Astrocyte (in vitro differentiated cells and primary cell): ENCODE measurements at regions not wholly inside any gene's neighbourhood (a gene's known extent, or its start where the extent isn't known, plus 50 kb on each side); places are given as distances from the start of the nearest gene placed in this dataset.

ENCODE experiments used
- DNase-seq: peaks from one replicate; pipeline ENCODE4 v3.0.0-alpha.2; 2010; ENCODE audit warnings: low read depth
- FAIRE-seq: peaks from 2 replicates; lab custom pipeline; 2011; peaks lifted over from hg19 to GRCh38; lab: Jason Lieb, UNC
- H2AFZ ChIP-seq: 2 replicates; pipeline ENCODE4 v1.6.0; 2012; ENCODE audit warnings: low read depth, low read length, inconsistent platforms
- H3K27ac ChIP-seq: 2 replicates; pipeline ENCODE4 v1.5.1; 2011; ENCODE audit warnings: low read depth, low read length, inconsistent platforms
- H3K27me3 ChIP-seq: 2 replicates; pipeline ENCODE4 v1.6.0; 2011; ENCODE audit warnings: low read length, inconsistent platforms; ENCODE audit not compliant: insufficient read depth
- H3K36me3 ChIP-seq: 2 replicates; pipeline ENCODE4 v1.5.1; 2011; ENCODE audit warnings: low read length, inconsistent platforms; ENCODE audit not compliant: insufficient read depth
- H3K4me1 ChIP-seq: 2 replicates; pipeline ENCODE4 v1.5.1; 2011; ENCODE audit warnings: low read length, inconsistent platforms; ENCODE audit not compliant: insufficient read depth
- H3K4me2 ChIP-seq: 2 replicates; pipeline ENCODE4 v1.6.0; 2012; ENCODE audit warnings: low read length, inconsistent platforms
- H3K4me3 ChIP-seq: 2 replicates; pipeline ENCODE4 v1.5.1; 2011; ENCODE audit warnings: low read depth, mild to moderate bottlenecking, low read length, inconsistent platforms; ENCODE audit not compliant: insufficient read depth
- H3K79me2 ChIP-seq: 2 replicates; pipeline ENCODE4 v1.6.0; 2012; ENCODE audit warnings: mild to moderate bottlenecking, low read length, inconsistent platforms; ENCODE audit not compliant: insufficient read depth
- H3K9ac ChIP-seq: 2 replicates; pipeline ENCODE4 v1.6.0; 2012; ENCODE audit warnings: mild to moderate bottlenecking, low read length, inconsistent platforms
- H3K9me3 ChIP-seq: 2 replicates; pipeline ENCODE4 v1.5.1; 2012; ENCODE audit warnings: low read depth, mild to moderate bottlenecking, low read length, inconsistent platforms; ENCODE audit not compliant: insufficient read depth
- H4K20me1 ChIP-seq: 2 replicates; pipeline ENCODE4 v1.6.0; 2012; ENCODE audit warnings: low read length, inconsistent platforms; ENCODE audit not compliant: insufficient read depth
- H3K27ac Mint-ChIP-seq: one replicate; pipeline ENCODE4 v1.8.0; 2021; ENCODE audit warnings: mild to moderate bottlenecking, mixed read lengths; ENCODE audit not compliant: unreplicated experiment
- H3K27me3 Mint-ChIP-seq: one replicate; pipeline ENCODE4 v1.8.0; 2021; ENCODE audit warnings: low read depth, mixed read lengths; ENCODE audit not compliant: unreplicated experiment
- H3K36me3 Mint-ChIP-seq: one replicate; pipeline ENCODE4 v1.8.0; 2021; ENCODE audit warnings: low read depth, mixed read lengths; ENCODE audit not compliant: unreplicated experiment
- H3K4me1 Mint-ChIP-seq: one replicate; pipeline ENCODE4 v1.8.0; 2021; ENCODE audit warnings: low read depth, mixed read lengths; ENCODE audit not compliant: unreplicated experiment
- H3K4me3 Mint-ChIP-seq: one replicate; pipeline ENCODE4 v1.8.0; 2021; ENCODE audit warnings: mild to moderate bottlenecking, moderate library complexity, mixed read lengths; ENCODE audit not compliant: unreplicated experiment
- H3K9me3 Mint-ChIP-seq: one replicate; pipeline ENCODE4 v1.8.0; 2021; ENCODE audit warnings: mild to moderate bottlenecking, mixed read lengths; ENCODE audit not compliant: unreplicated experiment
- CTCF ChIP-seq: IDR thresholded peaks from 2 replicates; pipeline ENCODE4 v1.5.1; 2011; ENCODE audit warnings: low read depth, mild to moderate bottlenecking, inconsistent platforms, low read length, moderate library complexity; ENCODE audit not compliant: insufficient read depth
- EZH2 ChIP-seq: IDR thresholded peaks from 2 replicates; pipeline ENCODE4 v1.6.1; 2012; ENCODE audit warnings: mild to moderate bottlenecking, low read length, inconsistent platforms; ENCODE audit not compliant: insufficient read depth

DNA sequence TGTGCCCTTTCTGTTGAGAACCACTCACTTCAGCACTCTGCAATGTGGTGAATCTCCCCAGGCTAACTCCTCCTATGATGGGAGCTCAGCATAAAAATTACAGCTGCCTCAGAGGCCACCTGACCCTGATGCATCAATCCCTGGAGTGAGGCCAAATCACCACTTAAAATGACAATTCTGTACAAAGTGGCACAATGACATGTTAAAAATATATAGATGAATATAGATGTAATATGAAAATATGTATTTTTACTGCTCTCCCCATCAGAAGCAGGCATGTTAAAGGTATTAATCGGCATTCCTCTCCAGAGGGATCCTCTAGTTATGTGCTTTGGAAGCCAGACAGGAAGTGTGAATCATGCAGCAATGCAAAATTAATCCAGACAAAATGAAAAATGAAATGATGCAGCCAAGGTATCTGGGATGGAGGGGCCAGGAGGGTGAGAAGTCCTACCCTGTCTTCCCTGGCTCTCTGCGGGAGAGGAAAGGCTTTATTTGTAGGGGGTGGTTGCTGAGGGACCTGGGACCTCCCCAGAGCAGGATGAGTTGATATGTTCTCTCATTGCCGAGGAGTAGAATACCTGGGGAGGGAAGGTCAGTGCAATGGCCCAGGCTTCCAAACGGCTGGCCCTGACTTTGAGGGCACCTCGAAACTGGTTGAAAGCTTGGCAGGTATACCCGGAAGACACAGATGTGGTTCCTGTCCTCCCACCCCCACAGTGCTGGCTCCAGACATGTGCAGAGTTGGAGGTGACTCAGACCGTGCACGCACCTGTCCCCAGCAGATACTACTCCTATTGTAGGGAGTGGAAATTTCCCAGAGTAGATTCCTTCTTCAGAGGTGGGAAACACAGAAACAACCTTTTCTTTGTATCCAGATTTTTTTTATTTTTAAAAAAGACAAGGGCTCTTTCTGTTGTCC lies 347.9 kb upstream of the NCAM1 start:
- Histone ChIP-seq H3K36me3 (no peaks in the 10 kb centered on the region), H3K27ac (peak overlapping the region; percentile 59), H3K4me1 (peaks cover 29% of the 10 kb centered on the region), H3K4me3 (no peak overlapping the region), H3K27me3 (no peaks in the 10 kb centered on the region), H3K79me2 (no peaks in the 10 kb centered on the region), H4K20me1 (no peaks in the 10 kb centered on the region), H2AFZ (no peak overlapping the region), H3K9me3 (no peaks in the 10 kb centered on the region), H3K9ac (no peak overlapping the region), H3K4me2 (peak overlapping the region; percentile 69)
- H3K4me1 Mint-ChIP-seq = peaks cover 25% of the 10 kb centered on the region
- peaks cover 6% of the 10 kb centered on the region for H3K27me3 Mint-ChIP-seq
- TF ChIP-seq EZH2 (no peak), CTCF (no peak)
- peaks cover 2% of the 10 kb centered on the region for H3K36me3 Mint-ChIP-seq
- FAIRE-seq = peak; percentile 45
- peak overlapping the region; percentile 7 for H3K4me3 Mint-ChIP-seq
- H3K9me3 Mint-ChIP-seq = peaks cover 4% of the 10 kb centered on the region
- DNase-seq = peak; percentile 80
- peak overlapping the region; percentile 63 for H3K27ac Mint-ChIP-seq

- Histone ChIP-seq H3K4me2 (no peak overlapping the region), H3K27me3 (no peaks in the 10 kb centered on the region), H3K9ac (no peak overlapping the region), H3K4me3 (no peak overlapping the region), H3K4me1 (peaks cover 29% of the 10 kb centered on the region), H3K36me3 (no peaks in the 10 kb centered on the region), H2AFZ (no peak overlapping the region), H3K9me3 (no peaks in the 10 kb centered on the region), H3K27ac (no peak overlapping the region), H3K79me2 (no peaks in the 10 kb centered on the region), H4K20me1 (no peaks in the 10 kb centered on the region)
- FAIRE-seq = no peak
- Mint-ChIP-seq H3K9me3 (peaks cover 2% of the 10 kb centered on the region), H3K27ac (peak overlapping the region; percentile 26), H3K4me1 (peaks cover 25% of the 10 kb centered on the region), H3K4me3 (no peak overlapping the region), H3K27me3 (no peaks in the 10 kb centered on the region), H3K36me3 (peaks cover 2% of the 10 kb centered on the region)
- TF ChIP-seq EZH2 (no peak), CTCF (no peak)
- DNase-seq = no peak
These were observed 346.6 kb upstream of the NCAM1 start for GRCh38 chr11:112614605-112615004.

- Histone ChIP-seq H3K4me2 (no peak overlapping the region), H3K36me3 (no peaks in the 10 kb centered on the region), H3K9me3 (no peaks in the 10 kb centered on the region), H3K79me2 (no peaks in the 10 kb centered on the region), H4K20me1 (no peaks in the 10 kb centered on the region), H3K27me3 (no peaks in the 10 kb centered on the region), H3K4me1 (peaks cover 29% of the 10 kb centered on the region), H3K4me3 (no peak overlapping the region), H3K9ac (no peak overlapping the region), H3K27ac (no peak overlapping the region), H2AFZ (no peak overlapping the region)
- TF ChIP-seq EZH2 (no peak), CTCF (no peak)
- no peaks in the 10 kb centered on the region for H3K27me3 Mint-ChIP-seq
- peaks cover 2% of the 10 kb centered on the region for H3K36me3 Mint-ChIP-seq
- FAIRE-seq = peak; percentile 67
- no peak for DNase-seq
- H3K4me3 Mint-ChIP-seq = no peak overlapping the region
- peaks cover 25% of the 10 kb centered on the region for H3K4me1 Mint-ChIP-seq
- H3K27ac Mint-ChIP-seq = no peak overlapping the region
- H3K9me3 Mint-ChIP-seq = peaks cover 2% of the 10 kb centered on the region
These were observed 346.0 kb upstream of the NCAM1 start for GRCh38 chr11:112615238-112615637.
